ENCODE measurements at regions not wholly inside any gene's neighbourhood (a gene's known extent, or its start where the extent isn't known, plus 50 kb on each side); places are given as distances from the start of the nearest gene placed in this dataset.

GRCh38 chr2:12841021-12841420 is 124.3 kb downstream of the TRIB2 start:
- Histone ChIP-seq H3K79me2 (ENCODE audit: control insufficient read depth, insufficient read depth, low read length) (no peaks in the 10 kb centered on the region), H3K27ac (ENCODE audit: control insufficient read depth, insufficient read depth, low read length) (no peak overlapping the region), H3K9me1 (ENCODE audit: control insufficient read depth, extremely low read depth, insufficient read depth, low read length) (no peaks in the 10 kb centered on the region), H2AFZ (ENCODE audit: control insufficient read depth, low read length) (no peak overlapping the region), H3K9ac (ENCODE audit: control insufficient read depth, extremely low read depth, insufficient read depth, low read length) (no peak overlapping the region), H3K4me3 (ENCODE audit: control insufficient read depth in 2 of 3, extremely low read depth in 1 of 3, insufficient read depth in 2 of 3, low read depth in 1 of 3, low read length in 3 of 3) (no peak overlapping the region), H3K4me1 (ENCODE audit: control insufficient read depth, extremely low read depth, insufficient read depth, low read length) (no peaks in the 10 kb centered on the region), H3K27me3 (ENCODE audit: control insufficient read depth, extremely low read depth, insufficient read depth, low read length) (no peaks in the 10 kb centered on the region), H3K4me2 (ENCODE audit: control insufficient read depth, extremely low read depth, insufficient read depth, low read depth, low read length) (no peak overlapping the region), H3K36me3 (ENCODE audit: control insufficient read depth in 2 of 2, extremely low read depth in 1 of 2, insufficient read depth in 2 of 2, low read length in 2 of 2) (no peaks in the 10 kb centered on the region), H3K9me3 (ENCODE audit: control insufficient read depth, low read depth, low read length) (no peaks in the 10 kb centered on the region), H4K20me1 (ENCODE audit: control insufficient read depth, extremely low read depth, insufficient read depth, low read length) (no peaks in the 10 kb centered on the region)
- FAIRE-seq (no peak), DNase-seq (ENCODE audit: low read depth, low spot score) (no peak)
- dilution Hi-C loops (cut with MboI; ENCODE audit: extremely low pct_ligation_motif_present, low sequenced_read_pairs): no loop called here
- no peak for TF ChIP-seq EZH2 (IDR thresholded peaks at IDR 0.05; ENCODE audit: low read length)
- TF ChIP-seq CTCF (optimal IDR thresholded peaks at IDR 0.05 in 1 of 3, IDR thresholded peaks at IDR 0.05 in 1 of 3, conservative IDR thresholded peaks at IDR 0.05 in 1 of 3; ENCODE audit: extremely low read depth in 1 of 3, insufficient read depth in 2 of 3, low read length in 3 of 3): no peak

GRCh38 chr2:12842917-12843316 is 126.2 kb downstream of the TRIB2 start:
- FAIRE-seq (peak; percentile 48), DNase-seq (ENCODE audit: low read depth, low spot score) (no peak)
- dilution Hi-C loops (cut with MboI; ENCODE audit: extremely low pct_ligation_motif_present, low sequenced_read_pairs): no loop called here
- H3K27me3 ChIP-seq (ENCODE audit: control insufficient read depth, extremely low read depth, insufficient read depth, low read length): no peaks in the 10 kb centered on the region
- no peaks in the 10 kb centered on the region for H3K4me1 ChIP-seq (ENCODE audit: control insufficient read depth, extremely low read depth, insufficient read depth, low read length)
- H3K36me3 ChIP-seq (ENCODE audit: control insufficient read depth in 2 of 2, extremely low read depth in 1 of 2, insufficient read depth in 2 of 2, low read length in 2 of 2): no peaks in the 10 kb centered on the region
- no peak overlapping the region for H3K9ac ChIP-seq (ENCODE audit: control insufficient read depth, extremely low read depth, insufficient read depth, low read length)
- no peak overlapping the region for H2AFZ ChIP-seq (ENCODE audit: control insufficient read depth, low read length)
- no peaks in the 10 kb centered on the region for H3K9me1 ChIP-seq (ENCODE audit: control insufficient read depth, extremely low read depth, insufficient read depth, low read length)
- H3K4me2 ChIP-seq (ENCODE audit: control insufficient read depth, extremely low read depth, insufficient read depth, low read depth, low read length): no peak overlapping the region
- no peaks in the 10 kb centered on the region for H4K20me1 ChIP-seq (ENCODE audit: control insufficient read depth, extremely low read depth, insufficient read depth, low read length)
- no peak for TF ChIP-seq EZH2 (IDR thresholded peaks at IDR 0.05; ENCODE audit: low read length)
- no peak for TF ChIP-seq CTCF (optimal IDR thresholded peaks at IDR 0.05 in 1 of 3, IDR thresholded peaks at IDR 0.05 in 1 of 3, conservative IDR thresholded peaks at IDR 0.05 in 1 of 3; ENCODE audit: extremely low read depth in 1 of 3, insufficient read depth in 2 of 3, low read length in 3 of 3)
- H3K79me2 ChIP-seq (ENCODE audit: control insufficient read depth, insufficient read depth, low read length): no peaks in the 10 kb centered on the region
- H3K9me3 ChIP-seq (ENCODE audit: control insufficient read depth, low read depth, low read length): no peaks in the 10 kb centered on the region
- no peak overlapping the region for H3K4me3 ChIP-seq (ENCODE audit: control insufficient read depth in 2 of 3, extremely low read depth in 1 of 3, insufficient read depth in 2 of 3, low read depth in 1 of 3, low read length in 3 of 3)
- H3K27ac ChIP-seq (ENCODE audit: control insufficient read depth, insufficient read depth, low read length): no peak overlapping the region
